NCI-H345 (cell line): ENCODE measurements at regions not wholly inside any gene's neighbourhood (a gene's known extent, or its start where the extent isn't known, plus 50 kb on each side); places are given as distances from the start of the nearest gene placed in this dataset.

Experiments used
- DNase-seq: peaks from one replicate; lab custom pipeline; 2025; lab: John Stamatoyannopoulos, UW

DNA sequence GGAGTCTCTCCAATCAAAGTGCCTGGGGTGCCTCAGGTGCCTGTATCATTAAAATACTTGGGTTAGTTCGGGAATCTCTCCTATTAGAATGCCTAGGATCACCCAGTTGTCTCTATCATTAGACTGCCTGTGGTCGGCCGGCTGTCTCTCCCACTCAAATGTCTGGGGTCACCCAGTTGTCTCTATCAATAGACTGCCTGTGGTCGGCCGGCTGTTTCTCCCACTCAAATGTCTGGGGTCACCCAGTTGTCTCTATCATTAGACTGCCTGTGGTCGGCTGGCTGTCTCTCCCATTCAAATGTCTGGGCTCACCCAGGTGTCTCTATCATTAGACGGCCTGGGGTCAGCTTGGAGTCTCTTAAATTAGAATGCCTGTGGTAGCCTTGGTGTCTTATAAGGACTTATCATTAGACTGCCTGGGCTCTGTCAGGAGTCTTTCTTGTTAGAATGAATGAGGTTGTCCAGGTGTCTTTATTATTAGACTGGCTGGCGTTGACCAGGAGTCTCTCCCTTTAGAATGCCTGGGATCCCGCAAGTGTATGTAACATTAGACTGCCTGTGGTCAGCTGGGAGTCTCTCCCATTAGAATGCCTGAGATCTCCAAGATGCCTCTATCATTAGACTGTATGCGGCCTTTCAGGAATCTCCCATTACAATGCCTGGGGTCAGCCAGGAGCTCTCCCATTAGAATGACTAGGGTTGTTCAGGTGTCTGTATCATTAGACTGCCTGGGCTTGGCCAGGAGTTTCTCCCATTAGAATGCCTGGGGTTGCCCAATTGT is 1555.5 kb downstream of the UQCRFS1 start:
- DNase-seq, result no peak

DNA sequence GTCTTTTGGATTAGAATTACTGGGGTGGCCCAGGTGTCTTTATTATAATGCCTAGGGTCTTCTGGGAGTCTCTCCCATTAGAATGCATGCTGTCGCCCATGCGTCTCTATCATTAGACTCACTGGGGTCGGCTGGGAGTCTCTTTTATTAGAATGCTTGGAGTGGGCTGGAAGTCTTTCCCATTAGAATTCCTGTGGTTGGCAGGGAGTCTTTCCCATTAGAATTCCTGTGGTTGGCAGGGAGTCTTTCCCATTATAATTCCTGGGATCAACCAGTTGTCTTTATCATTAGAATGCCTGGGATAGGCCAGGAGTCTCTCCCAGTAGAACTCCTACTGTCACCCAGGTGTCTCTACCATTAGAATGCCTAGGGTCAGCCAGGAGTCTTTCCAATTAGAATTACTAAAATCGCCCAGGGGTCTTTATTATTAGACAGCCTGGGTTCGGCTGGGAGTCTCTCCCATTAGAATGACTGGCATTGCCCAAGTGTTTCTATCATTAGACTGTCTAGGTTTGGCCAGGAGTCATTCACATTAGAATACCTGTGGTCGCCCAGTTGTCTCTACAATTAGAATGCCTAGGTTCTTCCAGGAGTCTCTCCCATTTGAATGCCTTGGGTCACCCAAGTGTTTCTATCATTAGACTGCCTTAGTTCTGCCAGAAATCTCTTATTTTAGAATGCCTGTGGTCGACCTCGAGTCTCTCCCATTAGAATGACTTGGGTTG is 1558.5 kb downstream of the UQCRFS1 start:
- DNase-seq, result no peak

DNA sequence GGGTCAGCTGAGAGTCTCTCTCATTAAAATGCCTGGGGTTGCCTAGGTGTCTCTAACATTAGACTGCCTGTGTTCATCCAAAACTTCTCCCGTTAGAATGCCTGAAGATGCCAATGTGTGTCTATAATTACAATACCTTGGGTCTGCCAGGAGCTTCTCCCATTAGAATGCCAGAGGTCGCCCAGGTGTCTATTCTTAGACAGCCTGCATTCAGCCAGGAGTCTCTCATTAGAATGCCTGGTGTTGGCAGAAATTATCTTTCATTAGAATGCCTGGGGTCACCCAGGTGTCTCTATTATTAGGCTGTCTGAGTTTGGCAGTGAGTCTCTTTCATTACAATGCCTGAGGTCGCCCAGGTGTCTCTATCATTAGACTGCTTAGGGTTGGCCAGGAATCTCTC is 1560.2 kb downstream of the UQCRFS1 start:
- no peak for DNase-seq

DNA sequence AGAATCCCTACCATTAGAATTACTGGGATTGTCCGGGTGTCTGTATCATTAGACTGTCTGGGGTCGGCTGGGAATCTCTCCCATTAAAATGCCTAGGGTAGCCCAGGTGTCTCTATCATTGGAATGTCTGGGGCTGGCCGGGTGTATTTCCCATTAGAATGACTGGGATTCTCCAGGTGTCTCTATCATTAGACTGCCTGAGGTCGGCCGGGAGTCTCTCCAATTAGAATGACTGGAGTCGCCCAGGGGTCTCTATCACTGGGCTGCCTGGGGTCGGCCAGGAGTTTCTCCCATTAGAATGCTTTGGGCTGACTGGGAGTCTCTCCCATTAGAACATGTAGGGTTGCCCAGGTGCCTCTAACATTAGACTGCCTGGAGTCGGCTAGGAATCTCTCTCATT is 1560.7 kb downstream of the UQCRFS1 start:
- DNase-seq, result no peak

DNA sequence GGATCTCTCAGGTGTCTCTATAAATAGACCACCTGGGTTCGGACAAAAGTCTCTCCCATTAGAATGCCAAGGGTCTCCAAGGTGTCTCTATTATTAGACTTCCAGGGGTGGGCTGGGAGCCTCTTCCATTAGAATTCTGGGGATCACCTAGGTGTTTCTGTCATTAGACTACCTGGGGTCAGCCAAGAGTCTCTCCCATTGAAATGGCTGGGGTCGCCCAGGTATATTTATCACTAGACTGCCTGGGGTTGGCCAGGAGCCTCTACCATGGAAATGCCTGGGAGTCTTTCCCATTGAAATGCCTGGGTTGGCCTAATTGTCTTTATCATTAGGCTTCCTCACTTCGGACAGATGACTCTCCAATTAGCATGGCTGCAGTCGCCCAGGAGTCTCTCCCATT is 1565.5 kb downstream of the UQCRFS1 start:
- no peak for DNase-seq

DNA sequence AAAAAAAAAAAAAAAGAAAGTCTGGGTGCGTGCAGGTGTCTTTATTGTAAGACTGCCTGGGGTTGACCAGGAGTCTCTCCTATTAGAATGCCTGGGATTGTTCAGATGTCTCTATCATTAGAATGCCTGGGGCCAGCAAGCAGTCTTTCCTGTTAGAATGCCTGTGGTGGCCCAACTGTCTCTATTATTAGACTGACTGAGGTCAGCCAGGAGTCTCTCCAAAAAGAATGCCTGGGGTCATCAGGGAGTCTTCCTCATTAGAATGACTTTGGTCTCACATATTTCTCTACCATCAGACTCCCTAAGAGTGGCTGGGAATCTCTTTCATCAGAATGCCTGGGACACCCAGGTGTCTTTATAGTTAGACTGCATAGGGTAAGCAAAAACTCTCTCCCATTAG is 1577.5 kb downstream of the UQCRFS1 start:
- DNase-seq, result no peak

DNA sequence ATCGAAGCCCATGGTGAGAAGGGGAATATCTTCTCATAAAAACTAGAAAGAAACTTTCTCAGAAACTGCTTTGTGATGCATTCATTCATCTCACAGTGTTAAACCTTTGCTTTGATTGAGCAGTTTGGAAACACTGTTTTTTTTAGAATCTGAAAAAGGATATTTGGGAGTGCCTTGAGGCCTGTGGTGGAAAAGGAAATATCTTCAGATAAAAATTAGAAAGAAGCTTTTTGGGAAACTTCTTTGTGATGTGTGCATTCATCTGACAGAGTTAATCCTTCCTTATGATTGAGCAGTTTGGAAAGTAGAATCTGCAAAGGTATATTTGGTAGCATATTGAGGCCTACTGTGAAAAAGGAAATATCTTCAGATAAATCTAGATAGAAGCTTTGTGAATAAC is 1594.9 kb downstream of the UQCRFS1 start:
- DNase-seq, result no peak

DNA sequence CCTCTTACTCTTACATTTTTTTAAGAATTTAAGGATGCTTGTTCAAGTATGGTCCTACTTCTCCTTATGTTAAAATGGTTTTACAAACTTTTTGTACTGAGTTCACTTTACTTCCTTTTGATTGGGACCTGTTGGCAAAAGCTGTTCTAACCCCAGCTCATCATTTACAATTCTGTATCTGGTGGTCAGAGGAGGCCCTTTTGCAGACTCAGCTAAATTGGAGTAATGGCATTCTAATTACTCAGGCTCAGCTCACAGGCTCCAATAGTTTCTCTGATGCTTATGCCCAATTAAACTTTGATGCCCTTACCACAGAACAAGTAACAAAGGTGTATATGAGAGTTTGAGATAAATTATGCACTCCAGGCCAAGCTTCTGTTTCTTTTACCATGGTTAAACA is 1632.0 kb downstream of the UQCRFS1 start:
- DNase-seq, result no peak
